WTC11 (cell line): ENCODE measurements at regions not wholly inside any gene's neighbourhood (a gene's known extent, or its start where the extent isn't known, plus 50 kb on each side); places are given as distances from the start of the nearest gene placed in this dataset.

Source experiments
- ATAC-seq: fragments of 200-7000 bp; cut with Tn5 transposase; 2 replicates; pipeline ENCODE4 v1.10.0; 2021; ENCODE audit warnings: mild to moderate bottlenecking, moderate library complexity
- CTCF ChIA-PET: fragments of 300-600 bp; sonication (Branson Sonifier 250); formaldehyde crosslinking; loops from one replicate; lab custom pipeline; 2021; ENCODE audit warnings: antibody characterized with exemption; lab: Charles Lee
- POLR2A ChIA-PET: fragments of 350-600 bp; sonication (Branson Sonifier 250); formaldehyde crosslinking; loops from one replicate; lab custom pipeline; 2021; ENCODE audit warnings: antibody characterized with exemption; lab: Charles Lee
- DNase-seq: peaks from one replicate; pipeline ENCODE4 v3.0.0; 2021; ENCODE audit warnings: low spot score
- H3K27ac Mint-ChIP-seq: 2 replicates; pipeline ENCODE4 v1.8.0; 2021; ENCODE audit warnings: mixed read lengths
- H3K27me3 Mint-ChIP-seq: 2 replicates; pipeline ENCODE4 v1.8.0; 2021; ENCODE audit warnings: low read depth, mild to moderate bottlenecking, moderate library complexity, mixed read lengths
- H3K36me3 Mint-ChIP-seq: 2 replicates; pipeline ENCODE4 v1.8.0; 2021; ENCODE audit warnings: mixed read lengths
- H3K4me1 Mint-ChIP-seq: 2 replicates; pipeline ENCODE4 v1.8.0; 2022; ENCODE audit warnings: mixed read lengths
- H3K4me3 Mint-ChIP-seq: 2 replicates; pipeline ENCODE4 v1.8.0; 2021; ENCODE audit warnings: mild to moderate bottlenecking, moderate library complexity, mixed read lengths
- H3K9me3 Mint-ChIP-seq: 2 replicates; pipeline ENCODE4 v1.8.0; 2021; ENCODE audit warnings: mixed read lengths
- ATF1 ChIP-seq: sonication (generic); formaldehyde crosslinking; IDR thresholded peaks from 2 replicates; pipeline ENCODE4 v1.8.1; 2023; ENCODE audit warnings: mild to moderate bottlenecking, moderate library complexity, missing genetic modification reagents
- ESRRA ChIP-seq: sonication (generic); formaldehyde crosslinking; IDR thresholded peaks from 2 replicates; pipeline ENCODE4 v1.8.1; 2022; ENCODE audit warnings: mild to moderate bottlenecking, missing genetic modification reagents, borderline replicate concordance
- ETV6 ChIP-seq: sonication (generic); formaldehyde crosslinking; IDR thresholded peaks from 2 replicates; pipeline ENCODE4 v1.8.1; 2022; ENCODE audit warnings: mild to moderate bottlenecking, missing genetic modification reagents
- GABPB1 ChIP-seq: sonication (generic); formaldehyde crosslinking; IDR thresholded peaks from 2 replicates; pipeline ENCODE4 v1.8.1; 2023; ENCODE audit warnings: mild to moderate bottlenecking, missing genetic modification reagents
- HMGA2 ChIP-seq: fragments of 250-450 bp; sonication (Bioruptor Pico); IDR thresholded peaks from 2 replicates; pipeline ENCODE4 v1.4.0; 2021; ENCODE audit warnings: mild to moderate bottlenecking, moderate library complexity
- KAT7 ChIP-seq: sonication (generic); formaldehyde crosslinking; IDR thresholded peaks from 2 replicates; pipeline ENCODE4 v1.8.1; 2023; ENCODE audit warnings: missing genetic modification reagents, mild to moderate bottlenecking, borderline replicate concordance
- NR3C1 ChIP-seq: sonication (generic); formaldehyde crosslinking; conservative IDR thresholded peaks from 2 replicates; pipeline ENCODE4 v1.8.1; 2023; ENCODE audit warnings: low read depth, mild to moderate bottlenecking, missing genetic modification reagents
- OVOL2 ChIP-seq: fragments of 250-450 bp; sonication (Bioruptor Pico); IDR thresholded peaks from 2 replicates; pipeline ENCODE4 v1.9.0; 2021; ENCODE audit warnings: mild to moderate bottlenecking, borderline replicate concordance
- SMAD3 ChIP-seq: sonication (generic); formaldehyde crosslinking; IDR thresholded peaks from 2 replicates; pipeline ENCODE4 v1.8.0; 2022; ENCODE audit warnings: missing genetic modification reagents, mild to moderate bottlenecking, borderline replicate concordance
- ZBTB21 ChIP-seq: sonication (generic); formaldehyde crosslinking; IDR thresholded peaks from 2 replicates; pipeline ENCODE4 v1.8.1; 2023; ENCODE audit warnings: mild to moderate bottlenecking, missing genetic modification reagents, borderline replicate concordance
- ZNF219 ChIP-seq: sonication (generic); formaldehyde crosslinking; IDR thresholded peaks from 2 replicates; pipeline ENCODE4 v1.8.0; 2023; ENCODE audit warnings: missing genetic modification reagents, mild to moderate bottlenecking, borderline replicate concordance
- ZNF232 ChIP-seq: sonication (generic); formaldehyde crosslinking; IDR thresholded peaks from 2 replicates; pipeline ENCODE4 v1.8.0; 2022; ENCODE audit warnings: mild to moderate bottlenecking, missing genetic modification reagents
- ZNF263 ChIP-seq: sonication (generic); formaldehyde crosslinking; IDR thresholded peaks from 2 replicates; pipeline ENCODE4 v1.8.1; 2022; ENCODE audit warnings: low read depth, mild to moderate bottlenecking, moderate library complexity, missing genetic modification reagents
- ZNF317 ChIP-seq: sonication (generic); formaldehyde crosslinking; IDR thresholded peaks from 2 replicates; pipeline ENCODE4 v1.8.1; 2023; ENCODE audit warnings: low read depth, mild to moderate bottlenecking, moderate library complexity, missing genetic modification reagents, borderline replicate concordance
- ZNF416 ChIP-seq: fragments of 250-450 bp; sonication (Bioruptor Pico); IDR thresholded peaks from 2 replicates; pipeline ENCODE4 v1.9.0; 2021; ENCODE audit warnings: mild to moderate bottlenecking, inconsistent platforms
- TF ChIP-seq, protein P1 (sequence below): sonication (generic); formaldehyde crosslinking; IDR thresholded peaks from 2 replicates; pipeline ENCODE4 v1.8.0; 2022; ENCODE audit warnings: mild to moderate bottlenecking, missing genetic modification reagents
- TF ChIP-seq, protein P2 (sequence below): fragments of 250-450 bp; sonication (Bioruptor Pico); IDR thresholded peaks from 2 replicates; pipeline ENCODE4 v1.8.0; 2021; ENCODE audit warnings: mild to moderate bottlenecking
- TF ChIP-seq, protein P3 (sequence below): sonication (generic); formaldehyde crosslinking; IDR thresholded peaks from 2 replicates; pipeline ENCODE4 v1.8.1; 2022; ENCODE audit warnings: mild to moderate bottlenecking, missing genetic modification reagents, moderate library complexity, borderline replicate concordance
- TF ChIP-seq, protein P4 (sequence below): sonication (generic); formaldehyde crosslinking; IDR thresholded peaks from 2 replicates; pipeline ENCODE4 v1.8.0; 2023; ENCODE audit warnings: missing genetic modification reagents
- TF ChIP-seq, protein P5 (sequence below): sonication (generic); formaldehyde crosslinking; IDR thresholded peaks from 2 replicates; pipeline ENCODE4 v1.8.0; 2023; ENCODE audit warnings: mild to moderate bottlenecking, missing genetic modification reagents
- TF ChIP-seq, protein P6 (sequence below): fragments of 250-450 bp; sonication (Bioruptor Pico); IDR thresholded peaks from 2 replicates; pipeline ENCODE4 v1.9.0; 2021; ENCODE audit warnings: mild to moderate bottlenecking
- TF ChIP-seq, protein P7 (sequence below): sonication (generic); formaldehyde crosslinking; conservative IDR thresholded peaks from 2 replicates; pipeline ENCODE4 v1.8.1; 2023; ENCODE audit warnings: mild to moderate bottlenecking, low read depth, missing genetic modification reagents, moderate library complexity

DNA sequence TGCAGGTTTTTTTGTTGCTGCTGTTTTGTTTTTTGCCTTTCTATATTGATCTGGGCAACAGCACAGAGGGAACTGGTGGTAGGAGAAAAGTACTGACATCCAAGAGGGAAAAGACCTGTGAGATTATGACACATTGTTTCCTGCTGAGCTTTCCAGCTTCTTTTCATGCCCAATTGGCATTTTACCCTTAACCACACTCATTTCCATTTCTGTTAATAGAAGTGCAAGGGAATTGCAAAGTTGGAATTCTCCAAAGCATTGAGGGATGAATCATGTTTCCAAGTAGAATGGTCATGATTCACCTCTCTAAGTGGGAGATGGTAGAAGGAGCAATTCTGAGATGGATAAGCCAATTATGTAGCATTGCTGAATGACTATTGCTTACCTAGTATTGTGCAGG, 161.5 kb downstream of the PPARGC1A start:
- H3K27ac Mint-ChIP-seq = no peak overlapping the region
- no peak for TF ChIP-seq KAT7 (CRISPR knock-in tag)
- no peak for TF ChIP-seq ESRRA (CRISPR knock-in tag)
- TF ChIP-seq ZNF219 (CRISPR knock-in tag) = no peak
- no peak for TF ChIP-seq GABPB1 (CRISPR knock-in tag)
- ChIA-PET POLR2A (no interaction called here), CTCF (no interaction called here)
- ATAC-seq (no peak), DNase-seq (no peak)
- H3K9me3 Mint-ChIP-seq = peaks cover 25% of the 10 kb centered on the region
- H3K27me3 Mint-ChIP-seq = peaks cover 11% of the 10 kb centered on the region
- peaks cover 25% of the 10 kb centered on the region for H3K4me1 Mint-ChIP-seq
- H3K4me3 Mint-ChIP-seq = no peak overlapping the region
- H3K36me3 Mint-ChIP-seq = peaks cover 15% of the 10 kb centered on the region

DNA sequence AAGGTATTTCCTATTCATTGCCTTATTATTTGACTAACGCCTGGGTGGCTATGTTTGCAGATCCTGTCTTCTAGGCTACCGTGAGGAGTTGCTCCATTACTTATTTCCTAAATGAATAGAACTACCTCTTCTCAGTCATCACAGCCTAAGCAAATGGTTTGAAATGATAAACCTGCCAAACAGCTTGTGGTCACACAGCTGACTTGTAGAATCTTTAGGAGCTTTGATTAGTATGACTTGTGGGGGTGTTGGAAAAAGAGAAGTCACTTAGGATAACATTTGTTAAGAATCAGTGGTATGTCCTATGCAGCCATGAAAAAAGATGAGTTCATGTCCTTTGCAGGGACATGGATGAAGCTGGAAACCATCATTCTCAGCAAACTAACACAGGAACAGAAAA, 169.3 kb downstream of the PPARGC1A start:
- ChIA-PET CTCF (interaction anchor here (0.6 to 1.3 kb wide), 2 partner anchors 10 to 353 kb away, joined by 3 to 4 read pairs; no protein-coding TSS in a partner anchor), POLR2A (no interaction called here)
- peaks cover 18% of the 10 kb centered on the region for H3K4me1 Mint-ChIP-seq

DNA sequence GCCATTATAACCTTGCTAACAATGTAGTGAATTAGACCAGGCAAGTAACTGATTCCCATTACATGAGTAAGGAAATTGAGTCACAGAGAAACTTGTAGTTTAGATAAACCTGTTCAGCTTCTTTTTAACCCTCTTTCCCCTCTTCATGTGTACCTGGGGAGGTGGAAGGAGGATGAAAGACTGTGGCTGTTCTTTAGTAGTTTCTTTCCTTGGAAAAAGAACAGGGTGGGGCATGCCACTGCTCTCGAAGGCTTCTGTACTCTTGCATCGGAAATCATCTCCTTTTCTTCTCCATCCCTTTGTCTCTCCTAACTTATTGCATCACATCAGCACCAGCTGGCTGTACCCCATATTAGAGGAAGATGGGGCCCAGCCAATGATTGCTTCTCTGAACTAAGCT, 171.4 kb downstream of the PPARGC1A start:
- no peak overlapping the region for H3K27ac Mint-ChIP-seq
- TF ChIP-seq HMGA2 (CRISPR knock-in tag) = no peak
- TF ChIP-seq, protein P1, sequence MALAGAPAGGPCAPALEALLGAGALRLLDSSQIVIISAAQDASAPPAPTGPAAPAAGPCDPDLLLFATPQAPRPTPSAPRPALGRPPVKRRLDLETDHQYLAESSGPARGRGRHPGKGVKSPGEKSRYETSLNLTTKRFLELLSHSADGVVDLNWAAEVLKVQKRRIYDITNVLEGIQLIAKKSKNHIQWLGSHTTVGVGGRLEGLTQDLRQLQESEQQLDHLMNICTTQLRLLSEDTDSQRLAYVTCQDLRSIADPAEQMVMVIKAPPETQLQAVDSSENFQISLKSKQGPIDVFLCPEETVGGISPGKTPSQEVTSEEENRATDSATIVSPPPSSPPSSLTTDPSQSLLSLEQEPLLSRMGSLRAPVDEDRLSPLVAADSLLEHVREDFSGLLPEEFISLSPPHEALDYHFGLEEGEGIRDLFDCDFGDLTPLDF (CRISPR knock-in tag) = no peak
- TF ChIP-seq, protein P2, sequence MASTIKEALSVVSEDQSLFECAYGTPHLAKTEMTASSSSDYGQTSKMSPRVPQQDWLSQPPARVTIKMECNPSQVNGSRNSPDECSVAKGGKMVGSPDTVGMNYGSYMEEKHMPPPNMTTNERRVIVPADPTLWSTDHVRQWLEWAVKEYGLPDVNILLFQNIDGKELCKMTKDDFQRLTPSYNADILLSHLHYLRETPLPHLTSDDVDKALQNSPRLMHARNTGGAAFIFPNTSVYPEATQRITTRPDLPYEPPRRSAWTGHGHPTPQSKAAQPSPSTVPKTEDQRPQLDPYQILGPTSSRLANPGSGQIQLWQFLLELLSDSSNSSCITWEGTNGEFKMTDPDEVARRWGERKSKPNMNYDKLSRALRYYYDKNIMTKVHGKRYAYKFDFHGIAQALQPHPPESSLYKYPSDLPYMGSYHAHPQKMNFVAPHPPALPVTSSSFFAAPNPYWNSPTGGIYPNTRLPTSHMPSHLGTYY = no peak
- no peak for TF ChIP-seq ETV6 (CRISPR knock-in tag)
- TF ChIP-seq, protein P3, sequence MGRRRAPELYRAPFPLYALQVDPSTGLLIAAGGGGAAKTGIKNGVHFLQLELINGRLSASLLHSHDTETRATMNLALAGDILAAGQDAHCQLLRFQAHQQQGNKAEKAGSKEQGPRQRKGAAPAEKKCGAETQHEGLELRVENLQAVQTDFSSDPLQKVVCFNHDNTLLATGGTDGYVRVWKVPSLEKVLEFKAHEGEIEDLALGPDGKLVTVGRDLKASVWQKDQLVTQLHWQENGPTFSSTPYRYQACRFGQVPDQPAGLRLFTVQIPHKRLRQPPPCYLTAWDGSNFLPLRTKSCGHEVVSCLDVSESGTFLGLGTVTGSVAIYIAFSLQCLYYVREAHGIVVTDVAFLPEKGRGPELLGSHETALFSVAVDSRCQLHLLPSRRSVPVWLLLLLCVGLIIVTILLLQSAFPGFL (CRISPR knock-in tag) = no peak
- TF ChIP-seq NR3C1 (CRISPR knock-in tag) = no peak
- TF ChIP-seq, protein P4, sequence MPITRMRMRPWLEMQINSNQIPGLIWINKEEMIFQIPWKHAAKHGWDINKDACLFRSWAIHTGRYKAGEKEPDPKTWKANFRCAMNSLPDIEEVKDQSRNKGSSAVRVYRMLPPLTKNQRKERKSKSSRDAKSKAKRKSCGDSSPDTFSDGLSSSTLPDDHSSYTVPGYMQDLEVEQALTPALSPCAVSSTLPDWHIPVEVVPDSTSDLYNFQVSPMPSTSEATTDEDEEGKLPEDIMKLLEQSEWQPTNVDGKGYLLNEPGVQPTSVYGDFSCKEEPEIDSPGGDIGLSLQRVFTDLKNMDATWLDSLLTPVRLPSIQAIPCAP (CRISPR knock-in tag) = no peak
- TF ChIP-seq, protein P5, sequence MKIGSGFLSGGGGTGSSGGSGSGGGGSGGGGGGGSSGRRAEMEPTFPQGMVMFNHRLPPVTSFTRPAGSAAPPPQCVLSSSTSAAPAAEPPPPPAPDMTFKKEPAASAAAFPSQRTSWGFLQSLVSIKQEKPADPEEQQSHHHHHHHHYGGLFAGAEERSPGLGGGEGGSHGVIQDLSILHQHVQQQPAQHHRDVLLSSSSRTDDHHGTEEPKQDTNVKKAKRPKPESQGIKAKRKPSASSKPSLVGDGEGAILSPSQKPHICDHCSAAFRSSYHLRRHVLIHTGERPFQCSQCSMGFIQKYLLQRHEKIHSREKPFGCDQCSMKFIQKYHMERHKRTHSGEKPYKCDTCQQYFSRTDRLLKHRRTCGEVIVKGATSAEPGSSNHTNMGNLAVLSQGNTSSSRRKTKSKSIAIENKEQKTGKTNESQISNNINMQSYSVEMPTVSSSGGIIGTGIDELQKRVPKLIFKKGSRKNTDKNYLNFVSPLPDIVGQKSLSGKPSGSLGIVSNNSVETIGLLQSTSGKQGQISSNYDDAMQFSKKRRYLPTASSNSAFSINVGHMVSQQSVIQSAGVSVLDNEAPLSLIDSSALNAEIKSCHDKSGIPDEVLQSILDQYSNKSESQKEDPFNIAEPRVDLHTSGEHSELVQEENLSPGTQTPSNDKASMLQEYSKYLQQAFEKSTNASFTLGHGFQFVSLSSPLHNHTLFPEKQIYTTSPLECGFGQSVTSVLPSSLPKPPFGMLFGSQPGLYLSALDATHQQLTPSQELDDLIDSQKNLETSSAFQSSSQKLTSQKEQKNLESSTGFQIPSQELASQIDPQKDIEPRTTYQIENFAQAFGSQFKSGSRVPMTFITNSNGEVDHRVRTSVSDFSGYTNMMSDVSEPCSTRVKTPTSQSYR (CRISPR knock-in tag) = no peak
- no peak for TF ChIP-seq SMAD3 (CRISPR knock-in tag)
- TF ChIP-seq ZBTB21 = no peak
- ChIA-PET CTCF (interaction anchor here (0.8 to 1.9 kb wide), 2 partner anchors 14 to 350 kb away, joined by 3 to 5 read pairs; no protein-coding TSS in a partner anchor), POLR2A (no interaction called here)
- peaks cover 19% of the 10 kb centered on the region for H3K9me3 Mint-ChIP-seq
- H3K4me3 Mint-ChIP-seq = no peak overlapping the region
- ATAC-seq = no peak
- peaks cover 8% of the 10 kb centered on the region for H3K36me3 Mint-ChIP-seq
- H3K27me3 Mint-ChIP-seq = no peaks in the 10 kb centered on the region; the same call in 1 of the 2 replicates
- DNase-seq = no peak
- H3K4me1 Mint-ChIP-seq = peaks cover 16% of the 10 kb centered on the region

More for the DNA sequence above, 169.3 kb downstream of the PPARGC1A start:
- Mint-ChIP-seq H3K36me3 (peaks cover 10% of the 10 kb centered on the region), H3K27me3 (no peaks in the 10 kb centered on the region; the same call in 1 of the 2 replicates), H3K9me3 (peaks cover 19% of the 10 kb centered on the region), H3K27ac (no peak overlapping the region), H3K4me3 (no peak overlapping the region)
- DNase-seq = no peak
- no peak for ATAC-seq
- TF ChIP-seq KAT7 (CRISPR knock-in tag) (no peak), ATF1 (CRISPR knock-in tag) (no peak), ZNF317 (CRISPR knock-in tag) (no peak), ZNF416 (CRISPR knock-in tag) (no peak), ZNF232 (no peak), OVOL2 (no peak), ZNF263 (CRISPR knock-in tag) (no peak)
- TF ChIP-seq, protein P4 (CRISPR knock-in tag) = no peak
- TF ChIP-seq, protein P6, sequence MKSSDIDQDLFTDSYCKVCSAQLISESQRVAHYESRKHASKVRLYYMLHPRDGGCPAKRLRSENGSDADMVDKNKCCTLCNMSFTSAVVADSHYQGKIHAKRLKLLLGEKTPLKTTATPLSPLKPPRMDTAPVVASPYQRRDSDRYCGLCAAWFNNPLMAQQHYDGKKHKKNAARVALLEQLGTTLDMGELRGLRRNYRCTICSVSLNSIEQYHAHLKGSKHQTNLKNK (CRISPR knock-in tag) = no peak
- TF ChIP-seq, protein P7, sequence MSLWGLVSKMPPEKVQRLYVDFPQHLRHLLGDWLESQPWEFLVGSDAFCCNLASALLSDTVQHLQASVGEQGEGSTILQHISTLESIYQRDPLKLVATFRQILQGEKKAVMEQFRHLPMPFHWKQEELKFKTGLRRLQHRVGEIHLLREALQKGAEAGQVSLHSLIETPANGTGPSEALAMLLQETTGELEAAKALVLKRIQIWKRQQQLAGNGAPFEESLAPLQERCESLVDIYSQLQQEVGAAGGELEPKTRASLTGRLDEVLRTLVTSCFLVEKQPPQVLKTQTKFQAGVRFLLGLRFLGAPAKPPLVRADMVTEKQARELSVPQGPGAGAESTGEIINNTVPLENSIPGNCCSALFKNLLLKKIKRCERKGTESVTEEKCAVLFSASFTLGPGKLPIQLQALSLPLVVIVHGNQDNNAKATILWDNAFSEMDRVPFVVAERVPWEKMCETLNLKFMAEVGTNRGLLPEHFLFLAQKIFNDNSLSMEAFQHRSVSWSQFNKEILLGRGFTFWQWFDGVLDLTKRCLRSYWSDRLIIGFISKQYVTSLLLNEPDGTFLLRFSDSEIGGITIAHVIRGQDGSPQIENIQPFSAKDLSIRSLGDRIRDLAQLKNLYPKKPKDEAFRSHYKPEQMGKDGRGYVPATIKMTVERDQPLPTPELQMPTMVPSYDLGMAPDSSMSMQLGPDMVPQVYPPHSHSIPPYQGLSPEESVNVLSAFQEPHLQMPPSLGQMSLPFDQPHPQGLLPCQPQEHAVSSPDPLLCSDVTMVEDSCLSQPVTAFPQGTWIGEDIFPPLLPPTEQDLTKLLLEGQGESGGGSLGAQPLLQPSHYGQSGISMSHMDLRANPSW (CRISPR knock-in tag) = no peak
